NCI-H1048 (cell line): ENCODE measurements at regions not wholly inside any gene's neighbourhood (a gene's known extent, or its start where the extent isn't known, plus 50 kb on each side); places are given as distances from the start of the nearest gene placed in this dataset.

ENCODE experiments used
- DNase-seq: peaks from one replicate; lab custom pipeline; 2025; lab: John Stamatoyannopoulos, UW

GRCh38 chr4:157961229-157961990, 211.4 kb downstream of the GASK1B start:
- no peak for DNase-seq

- DNase-seq: no peak
Observed at GRCh38 chr4:157957905-157958304, 214.9 kb downstream of the GASK1B start.

GRCh38 chr4:157942017-157942416, 230.8 kb downstream of the GASK1B start:
- no peak for DNase-seq

GRCh38 chr4:157934151-157934550, 238.7 kb downstream of the GASK1B start:
- no peak for DNase-seq

DNA sequence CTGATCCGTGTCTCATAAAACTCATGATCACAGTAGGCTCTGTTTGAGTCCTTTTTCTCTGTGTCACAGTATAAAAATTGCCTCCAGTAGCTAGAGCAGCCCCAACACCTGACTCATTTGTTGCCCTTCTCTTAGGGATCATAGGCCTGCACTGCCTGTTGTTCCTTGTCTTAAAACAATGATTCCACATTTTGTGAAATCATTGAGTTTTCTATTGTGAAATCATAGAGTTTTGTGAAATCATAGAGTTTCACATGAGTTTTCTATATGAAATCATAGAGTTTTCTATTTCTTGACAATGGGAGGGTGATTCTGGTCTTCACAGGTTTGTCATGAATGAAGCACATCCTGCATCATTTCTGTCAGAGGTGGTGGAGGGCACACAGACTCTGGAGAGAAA, 239.9 kb downstream of the GASK1B start:
- no peak for DNase-seq

DNA sequence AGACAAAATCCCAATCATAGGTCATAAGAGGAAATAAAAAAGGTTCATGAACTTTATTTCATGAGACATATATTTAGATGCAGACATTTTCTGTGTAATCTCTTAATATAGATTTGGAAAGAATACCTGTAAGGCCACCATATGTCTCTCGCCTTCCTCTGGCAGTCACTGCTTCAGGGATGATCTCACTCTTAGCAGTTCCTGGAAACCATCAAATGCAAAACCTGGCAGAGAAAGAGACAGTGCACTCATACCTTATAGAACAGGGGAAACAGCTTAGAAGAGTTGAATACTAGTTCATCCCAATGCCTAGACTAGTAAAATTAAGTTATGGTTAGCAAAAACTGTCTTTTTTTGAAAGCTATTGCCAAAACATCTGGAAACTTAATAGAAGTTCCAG, 243.3 kb downstream of the GASK1B start:
- no peak for DNase-seq

DNA sequence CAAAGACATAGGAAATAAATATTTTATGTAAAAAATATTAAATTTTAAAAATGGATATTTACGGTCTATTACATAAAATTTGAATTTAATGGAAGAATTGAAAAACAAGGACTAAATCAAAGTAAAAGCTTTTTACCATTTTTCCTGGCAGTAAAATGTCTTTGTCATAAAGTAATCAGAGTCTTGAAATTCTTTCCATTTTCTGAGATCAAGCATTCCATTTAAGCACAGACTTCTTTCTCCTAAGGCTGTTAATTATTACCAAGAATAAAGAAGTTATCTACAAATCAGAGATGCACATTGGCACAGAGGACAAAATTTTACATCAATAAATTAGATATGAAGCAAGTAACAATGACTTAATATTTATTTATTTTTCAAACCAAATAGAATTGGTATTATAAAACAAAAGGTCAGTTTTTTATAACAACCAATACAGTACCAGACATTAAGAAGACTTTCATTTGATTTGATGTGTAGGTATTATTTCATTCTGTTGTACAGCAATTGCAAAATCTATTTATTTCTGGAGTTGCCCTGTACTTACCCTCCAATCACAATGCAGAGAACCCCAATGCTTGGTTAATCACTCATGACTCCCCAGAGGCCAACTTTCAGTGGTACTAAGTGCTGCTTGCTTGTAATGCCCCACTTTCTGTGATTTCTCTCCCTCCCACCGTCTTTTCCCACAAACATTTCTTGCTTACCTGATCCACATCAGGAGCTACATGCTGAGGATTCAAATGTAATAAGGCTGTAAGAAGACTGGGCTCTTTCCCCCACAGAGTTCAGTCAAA, 254.6 kb downstream of the GASK1B start:
- DNase-seq: no peak

DNA sequence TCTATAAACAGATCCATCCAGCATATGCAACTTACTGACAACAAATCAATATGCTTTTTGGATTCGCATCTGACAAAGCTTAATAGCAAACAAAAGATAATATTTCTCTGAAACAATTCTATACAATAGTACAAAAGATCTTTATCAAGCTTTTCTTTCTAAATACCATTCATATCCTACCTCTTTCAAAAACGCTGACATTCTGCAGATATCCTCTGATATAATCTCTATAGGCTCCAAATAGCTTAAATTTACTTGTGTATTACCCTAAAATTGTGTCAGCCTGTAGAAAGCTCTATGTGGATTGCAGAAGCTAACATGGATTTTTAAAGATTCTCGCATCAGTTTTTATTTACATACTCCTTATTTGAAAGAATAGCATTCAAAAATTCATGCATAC, 260.6 kb downstream of the GASK1B start:
- DNase-seq: no peak

DNA sequence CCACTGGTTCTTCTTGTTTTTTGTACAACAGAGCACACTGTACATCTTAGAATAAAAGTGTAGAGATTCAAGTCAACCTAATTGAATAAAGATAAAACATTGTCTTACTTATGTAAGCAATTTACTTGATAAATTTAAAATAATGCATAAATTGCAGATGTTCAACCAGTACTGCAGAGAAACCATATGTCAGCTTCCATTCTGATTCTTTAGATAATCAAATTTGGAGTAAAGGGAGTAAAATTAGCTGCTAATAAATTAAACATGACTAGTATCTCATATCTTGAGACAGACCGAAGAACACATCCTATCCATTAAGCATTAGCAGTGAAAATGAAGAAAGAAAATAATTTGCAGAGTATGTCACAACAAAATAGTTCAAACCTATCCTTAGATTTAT, 261.2 kb downstream of the GASK1B start:
- DNase-seq: no peak

DNA sequence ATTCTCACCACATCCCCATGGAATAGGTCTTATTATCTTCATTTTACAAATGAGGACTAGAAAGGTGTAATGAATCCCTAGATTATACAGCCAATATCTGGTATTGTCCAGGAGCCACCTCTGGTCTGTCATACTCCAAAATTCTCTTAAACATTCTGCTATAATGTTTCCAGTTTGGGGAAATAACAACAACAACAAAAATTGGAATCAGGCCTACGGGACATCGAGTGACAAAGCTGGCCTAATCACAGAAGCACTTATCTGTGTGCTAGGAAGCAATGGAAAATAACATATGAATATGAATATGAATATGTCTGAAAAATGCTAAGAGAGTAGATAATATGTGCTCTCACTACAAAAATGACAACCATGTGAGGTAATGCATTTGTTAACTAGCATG, 264.1 kb downstream of the GASK1B start:
- DNase-seq: no peak

- no peak for DNase-seq
Observed at GRCh38 chr4:157908031-157908430, 264.8 kb downstream of the GASK1B start.

GRCh38 chr4:157907226-157907946, 265.4 kb downstream of the GASK1B start:
- DNase-seq: no peak

- no peak for DNase-seq
Observed at GRCh38 chr4:157898836-157899605, 273.8 kb downstream of the GASK1B start.

- no peak for DNase-seq
Observed at GRCh38 chr4:157897855-157898370, 274.9 kb downstream of the GASK1B start.

GRCh38 chr4:157896726-157897125, 276.1 kb downstream of the GASK1B start:
- DNase-seq: no peak

- no peak for DNase-seq
Observed at GRCh38 chr4:157895205-157895604, 277.6 kb downstream of the GASK1B start.

GRCh38 chr4:157889788-157890187, 283.0 kb downstream of the GASK1B start:
- DNase-seq: no peak

DNA sequence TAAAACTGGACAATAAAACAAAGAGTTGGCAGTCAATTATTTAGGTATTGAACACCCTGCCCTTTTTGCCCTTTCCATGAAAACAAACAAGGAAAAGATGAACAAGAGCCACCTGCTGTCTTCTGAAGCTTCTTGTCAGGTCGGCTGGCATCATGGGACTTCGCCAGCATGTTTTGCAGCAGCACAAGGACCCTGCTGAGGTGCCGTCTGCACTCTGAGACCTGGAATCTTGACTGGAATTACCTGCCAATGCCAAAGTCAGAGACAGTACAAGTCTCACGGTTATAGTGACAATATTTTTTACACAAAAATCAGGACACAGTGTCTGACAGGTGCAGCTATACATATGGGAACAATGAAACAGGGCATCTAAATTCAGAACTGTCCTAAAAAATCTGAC, 284.5 kb downstream of the GASK1B start:
- no peak for DNase-seq

GRCh38 chr4:157887316-157887715, 285.5 kb downstream of the GASK1B start:
- no peak for DNase-seq

GRCh38 chr4:157886645-157887044, 286.2 kb downstream of the GASK1B start:
- DNase-seq: no peak

- DNase-seq: no peak
Observed at GRCh38 chr4:157885811-157886210, 287.0 kb downstream of the GASK1B start.

- DNase-seq: no peak
Observed at GRCh38 chr4:157882901-157883300, 289.9 kb downstream of the GASK1B start.
